Embryonic facial prominence (tissue), 1 donor: ENCODE measurements at regions not wholly inside any gene's neighbourhood (a gene's known extent, or its start where the extent isn't known, plus 50 kb on each side); places are given as distances from the start of the nearest gene placed in this dataset.

Experiments used
- DNase-seq: peaks from one replicate; pipeline ENCODE4 v3.0.0-alpha.2; 2016; ENCODE audit errors: extremely low spot score

DNA sequence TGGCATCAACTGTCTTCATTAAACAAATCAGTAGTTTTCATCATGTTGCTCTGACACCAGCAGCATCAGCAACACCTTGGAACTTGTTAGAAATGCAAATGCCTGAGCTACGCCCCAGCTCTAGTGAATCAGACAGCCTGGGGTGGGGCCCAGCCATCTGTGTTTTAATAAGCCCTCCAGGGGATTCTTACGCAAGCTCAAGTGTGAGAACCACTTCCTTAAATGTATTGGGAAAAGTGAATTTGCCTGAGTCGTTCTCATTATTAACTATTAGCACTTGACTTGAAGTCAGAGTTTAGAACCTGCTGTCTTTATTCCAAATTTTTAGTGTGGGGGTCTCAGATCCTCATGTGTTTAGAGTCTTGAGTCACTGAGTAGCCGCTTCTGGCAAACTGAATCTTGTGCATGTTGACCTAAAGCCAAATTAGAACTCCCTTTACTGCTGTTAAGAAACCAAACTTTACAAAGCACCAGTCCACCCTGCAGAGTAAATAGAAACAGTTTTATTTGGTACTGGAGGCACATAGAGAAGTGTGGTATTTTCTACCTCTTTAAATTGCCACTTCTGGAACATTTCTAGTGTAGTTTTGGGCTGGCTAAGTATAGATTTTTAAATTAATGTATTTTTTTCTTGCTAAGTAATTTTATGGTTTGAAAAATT, 137.4 kb upstream of the COX10 start:
- no peak for DNase-seq

DNA sequence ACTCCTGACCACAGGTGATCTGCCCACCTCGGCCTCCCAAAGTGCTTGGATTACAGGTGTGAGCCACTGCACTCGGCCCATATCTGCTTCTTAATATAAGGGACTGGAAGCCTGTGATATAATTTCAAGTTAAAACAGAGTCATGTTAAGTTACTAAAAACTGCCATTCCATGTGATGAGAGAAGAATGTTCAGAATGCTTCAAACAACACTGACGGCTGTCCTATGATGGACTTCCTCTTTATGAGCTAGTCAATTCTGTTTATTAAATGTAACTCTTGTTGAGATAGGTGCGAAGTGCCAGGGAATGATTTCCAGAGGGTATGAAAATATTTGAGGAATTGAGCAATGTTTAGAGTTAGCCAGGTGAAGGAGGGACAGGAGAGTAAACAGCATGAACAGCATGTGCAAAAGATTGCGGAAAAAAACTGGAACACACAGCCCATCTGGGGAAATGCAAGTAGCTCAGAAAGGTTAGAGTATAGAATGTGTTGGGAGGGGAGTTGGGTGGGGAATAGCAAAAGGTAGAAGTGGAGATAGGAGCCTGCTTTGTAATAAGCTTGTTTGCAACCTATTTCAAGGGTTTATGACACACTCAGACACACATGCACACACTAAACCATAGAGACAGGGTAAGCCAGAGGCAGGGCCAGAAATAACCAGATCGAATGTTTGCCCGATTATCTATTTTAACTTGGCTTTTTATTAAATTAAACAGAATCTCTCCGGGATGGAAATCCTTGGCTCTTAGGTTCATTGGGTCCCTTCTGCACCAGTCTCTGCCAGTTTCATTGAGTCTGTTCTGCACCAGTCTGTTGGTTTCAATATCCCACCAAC, 135.6 kb upstream of the COX10 start:
- DNase-seq = no peak

DNA sequence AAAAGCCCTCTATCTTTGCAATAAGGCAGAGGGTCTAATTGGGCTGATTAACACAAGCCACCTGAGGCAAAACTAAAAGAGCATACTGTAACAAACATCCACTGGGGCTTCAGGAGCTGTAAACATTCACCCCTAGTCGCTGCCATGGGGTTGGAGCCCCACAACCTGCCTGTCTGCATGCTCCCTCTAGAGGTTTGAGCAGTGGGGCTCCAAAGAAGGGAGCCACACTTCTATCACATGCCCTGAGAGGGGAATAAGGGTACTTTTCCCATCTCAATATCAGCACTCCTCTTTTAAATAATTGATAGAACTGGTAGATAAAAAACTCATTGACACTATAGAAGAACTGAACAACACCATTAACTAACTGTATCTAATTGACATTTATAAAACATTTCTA, 130.1 kb upstream of the COX10 start:
- DNase-seq = no peak

DNA sequence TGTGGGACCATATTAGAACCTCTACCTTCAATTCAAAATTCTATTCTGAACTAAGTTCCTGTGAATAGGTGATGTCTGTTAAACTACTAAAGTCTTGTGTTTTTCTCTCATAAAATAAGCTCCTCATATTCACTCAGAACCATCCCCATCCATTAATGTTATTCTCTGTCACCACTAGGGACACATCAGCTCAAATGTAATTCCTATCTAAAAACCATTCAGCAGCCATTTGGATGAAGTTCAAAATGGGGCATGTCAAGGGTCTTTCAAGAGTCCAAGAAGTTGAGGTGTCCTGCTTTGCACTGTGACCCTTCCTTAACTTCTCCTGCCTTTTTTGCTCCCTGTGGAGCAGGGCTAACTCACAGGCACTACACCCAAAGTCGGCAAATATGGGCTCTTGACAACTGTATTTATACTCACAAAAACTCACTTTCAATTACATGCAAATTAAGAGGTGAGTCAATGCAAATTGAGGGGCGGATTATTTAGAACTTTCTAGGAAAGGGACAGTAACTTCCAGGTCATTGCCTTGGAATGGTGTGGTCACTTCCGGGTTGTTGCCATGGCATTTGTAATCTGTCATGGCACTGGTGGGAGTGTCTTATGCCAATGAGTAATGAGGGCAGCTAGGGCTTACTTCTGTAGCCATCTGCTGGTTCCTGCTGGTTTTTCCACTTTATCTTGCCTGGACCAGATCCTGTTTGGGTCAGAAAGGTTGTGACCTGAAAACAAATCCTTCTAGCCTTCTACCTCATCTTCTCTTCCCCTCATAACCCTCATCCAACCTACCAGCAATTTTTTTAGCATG, 128.2 kb upstream of the COX10 start:
- no peak for DNase-seq

DNA sequence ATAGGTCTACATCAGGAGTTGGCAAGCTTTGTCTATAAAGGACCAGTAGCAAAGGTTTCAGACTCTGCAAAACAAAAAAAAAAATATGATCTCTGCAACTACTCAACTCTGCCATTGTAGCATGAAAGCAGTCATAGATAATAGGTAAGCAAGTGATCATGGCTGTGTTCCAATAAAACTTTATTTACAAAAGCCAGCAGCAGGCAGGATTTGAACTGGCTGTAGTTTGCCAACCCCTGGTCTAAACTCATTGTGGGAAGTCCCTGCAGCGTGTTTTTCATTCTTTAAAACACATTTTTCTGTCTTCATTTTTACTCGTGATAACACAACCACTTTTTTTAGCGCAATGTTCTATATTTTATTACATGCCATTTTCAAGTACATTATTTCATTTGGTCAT, 127.5 kb upstream of the COX10 start:
- DNase-seq = no peak

DNA sequence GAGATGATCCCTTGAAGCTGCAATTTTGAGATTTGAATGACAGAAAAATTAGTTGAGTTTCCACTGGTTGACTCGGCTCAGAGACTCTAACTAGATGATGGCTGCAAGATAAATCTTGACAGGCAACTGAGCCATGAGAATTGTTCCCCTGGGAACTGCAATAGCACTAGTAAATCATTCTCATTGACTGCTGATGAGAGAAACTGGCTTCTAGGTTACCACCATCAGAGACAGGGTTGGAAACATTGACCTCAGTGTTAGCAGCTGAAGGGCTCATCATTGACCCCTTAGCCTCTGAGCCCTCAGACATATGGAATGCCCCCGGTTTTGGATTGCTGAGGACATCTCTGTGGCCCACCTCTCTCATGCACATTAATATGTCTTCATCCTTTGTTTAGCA, 125.4 kb upstream of the COX10 start:
- DNase-seq = no peak

DNA sequence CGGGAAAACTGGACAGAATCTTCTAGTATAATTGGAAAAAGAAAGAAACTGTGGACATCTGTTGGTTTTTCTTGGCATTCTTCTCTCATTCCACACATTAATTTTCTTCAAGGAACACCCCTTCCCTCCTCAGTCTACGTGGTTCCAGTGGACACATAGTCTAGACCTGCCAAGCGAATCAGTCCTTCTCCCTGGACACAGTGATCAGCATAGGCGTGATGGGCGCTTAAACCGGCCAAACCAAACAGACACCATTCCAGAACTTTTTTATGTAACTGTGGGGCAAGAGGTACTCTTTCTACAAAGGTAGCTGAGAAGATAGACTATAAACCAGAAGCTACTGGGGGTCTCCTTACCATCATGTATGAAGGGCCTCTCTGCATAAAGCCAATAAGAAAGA, 121.8 kb upstream of the COX10 start:
- DNase-seq = no peak

DNA sequence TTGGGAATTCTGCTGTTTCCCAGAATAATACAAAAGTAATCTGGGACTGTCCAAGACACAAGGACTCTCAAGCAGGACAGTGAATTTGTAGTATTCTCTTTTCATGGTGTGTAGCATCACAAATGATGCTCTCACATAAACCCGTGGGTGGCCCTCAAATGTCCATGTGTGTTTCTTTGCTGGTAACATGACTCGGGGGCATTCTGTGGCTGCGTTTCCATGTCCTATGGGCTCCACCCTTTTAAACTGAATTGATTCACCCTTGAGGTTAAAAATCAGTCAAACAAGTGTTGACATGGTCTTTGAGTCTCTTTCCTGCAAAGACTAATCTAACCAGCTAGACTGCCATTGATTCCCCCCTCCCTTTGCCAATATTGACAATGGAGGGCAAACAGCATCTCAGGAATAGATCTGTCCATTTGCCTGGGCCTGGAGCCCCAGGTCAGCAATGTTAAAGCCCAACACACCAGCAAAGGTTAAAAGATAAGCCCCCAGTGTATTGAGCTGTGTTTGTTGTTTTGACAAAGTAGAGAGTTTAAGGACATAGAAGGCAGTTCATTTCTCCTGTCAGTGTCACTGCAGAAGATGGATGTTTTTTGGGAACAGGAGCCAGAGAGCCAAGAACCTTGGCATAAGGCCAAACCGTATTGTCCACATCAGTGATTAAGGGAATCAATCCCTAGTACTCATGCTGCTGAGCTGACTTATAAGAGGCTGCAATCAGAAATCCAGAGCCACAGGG, 117.1 kb upstream of the COX10 start:
- no peak for DNase-seq

DNA sequence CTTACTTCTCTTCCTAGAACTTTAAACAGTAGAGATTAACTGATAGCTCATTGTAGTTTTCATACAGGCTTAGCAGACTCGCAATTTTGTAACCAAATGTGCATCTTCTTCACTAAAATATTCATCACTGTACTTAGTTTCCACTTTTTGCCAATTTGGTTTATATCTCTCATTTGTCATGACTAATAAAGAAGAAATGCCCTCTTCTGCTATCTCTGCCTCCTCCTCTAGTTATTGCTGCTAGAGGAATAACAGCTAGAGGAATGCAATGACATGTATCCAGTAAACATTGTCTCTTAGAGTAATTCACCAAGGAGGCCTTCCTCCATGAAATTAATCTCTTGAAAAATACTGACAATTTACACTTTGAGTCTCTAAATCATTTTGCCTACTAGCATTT, 115.5 kb upstream of the COX10 start:
- no peak for DNase-seq

DNA sequence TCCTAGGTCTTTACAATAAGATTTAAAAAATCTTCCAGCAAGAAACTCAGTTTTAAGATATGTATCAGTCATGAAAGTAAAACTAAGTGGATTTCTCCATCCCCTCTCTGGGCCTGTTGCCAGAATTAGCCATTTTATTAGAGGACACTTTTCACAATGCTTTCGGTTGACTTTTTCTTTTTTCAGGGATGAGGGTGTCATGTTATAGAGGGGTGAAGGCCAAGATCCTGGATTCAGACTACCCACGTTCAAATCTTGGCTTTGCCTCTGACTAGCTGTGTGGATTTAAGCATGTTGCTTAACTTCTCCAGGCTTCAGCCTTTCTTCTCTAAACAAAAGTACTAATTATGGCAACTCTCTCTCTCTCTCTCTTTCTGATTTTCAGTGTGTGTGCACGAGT, 111.7 kb upstream of the COX10 start:
- no peak for DNase-seq

DNA sequence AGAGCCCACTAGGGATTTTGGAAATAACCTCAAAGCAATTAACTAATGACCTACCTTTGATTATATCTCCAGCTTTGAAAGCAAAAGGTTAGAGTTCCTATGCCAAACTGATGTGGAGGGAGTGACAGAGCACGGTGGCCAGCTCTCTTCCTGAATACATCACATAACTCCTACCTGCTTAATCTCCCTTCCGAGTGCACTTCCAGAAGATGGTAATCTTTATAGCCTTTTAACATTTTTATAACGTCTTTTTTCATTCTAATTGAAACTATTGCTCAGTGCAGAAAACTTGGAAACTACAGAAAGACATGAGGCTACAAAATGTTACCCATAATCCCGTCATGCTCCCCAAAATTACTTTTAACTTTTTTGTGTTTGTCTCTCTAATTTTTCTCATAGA, 110.5 kb upstream of the COX10 start:
- DNase-seq = no peak

DNA sequence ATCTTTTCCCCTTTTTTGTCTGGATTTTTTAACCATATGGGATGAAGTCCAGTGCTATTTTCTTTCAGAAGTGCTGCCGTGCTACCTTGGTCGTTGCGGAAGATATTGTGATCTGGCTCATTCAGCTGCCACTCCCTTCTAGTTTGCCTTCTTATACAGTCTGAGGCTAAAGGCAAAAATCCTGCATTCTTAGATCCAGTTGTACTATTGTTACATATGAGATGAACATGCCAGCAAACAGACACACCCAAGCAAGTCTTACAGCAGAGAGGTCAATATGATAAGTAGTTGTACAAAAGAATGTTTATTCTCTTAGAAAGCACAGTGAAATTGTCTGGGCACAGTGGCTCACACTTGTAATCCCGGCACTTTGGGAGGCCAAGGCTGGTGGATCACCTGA, 108.0 kb upstream of the COX10 start:
- no peak for DNase-seq

DNA sequence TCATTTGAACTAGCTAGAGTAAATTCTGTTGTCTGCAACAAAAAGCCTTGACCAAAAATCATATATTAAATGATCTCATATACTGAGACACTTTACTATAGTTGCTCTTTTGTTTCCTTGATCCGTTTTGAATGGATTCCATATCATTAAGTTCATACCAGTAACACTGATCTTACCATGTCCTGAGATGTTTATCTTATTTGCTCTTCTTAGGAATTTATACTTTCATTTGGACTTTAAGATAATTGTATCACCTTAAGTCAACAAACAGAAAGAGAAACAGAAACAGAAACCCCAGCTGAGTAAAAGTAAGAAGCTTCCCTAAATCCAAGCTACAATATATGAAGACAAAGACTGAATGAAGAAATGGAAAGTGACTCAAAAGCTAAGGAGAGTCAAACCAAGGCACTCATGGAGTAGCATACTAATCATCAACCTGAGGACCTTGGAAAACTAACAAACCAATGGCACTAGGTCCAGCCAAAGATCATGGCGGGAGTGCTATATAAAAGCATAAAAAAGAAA, 106.5 kb upstream of the COX10 start:
- no peak for DNase-seq

DNA sequence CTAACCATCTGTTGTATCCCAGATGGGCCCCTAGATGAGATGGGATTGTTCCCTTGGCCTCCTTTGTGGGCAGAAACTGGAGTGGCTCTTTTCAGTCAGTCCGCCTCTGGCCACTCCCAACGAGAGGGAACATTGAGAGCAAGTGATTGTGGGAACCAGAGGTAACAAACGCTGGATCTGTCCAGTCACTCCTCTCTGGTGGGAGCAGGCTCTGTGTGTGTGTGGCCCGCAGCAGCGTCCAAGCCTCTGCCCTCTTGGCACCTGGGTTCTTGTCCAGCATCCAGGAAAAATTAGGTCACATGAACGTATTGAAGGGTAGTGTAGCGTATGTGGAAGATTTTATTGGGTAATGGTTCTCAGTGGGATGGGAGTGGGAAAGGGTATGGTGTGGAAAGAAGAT, 101.9 kb upstream of the COX10 start:
- DNase-seq = no peak

DNA sequence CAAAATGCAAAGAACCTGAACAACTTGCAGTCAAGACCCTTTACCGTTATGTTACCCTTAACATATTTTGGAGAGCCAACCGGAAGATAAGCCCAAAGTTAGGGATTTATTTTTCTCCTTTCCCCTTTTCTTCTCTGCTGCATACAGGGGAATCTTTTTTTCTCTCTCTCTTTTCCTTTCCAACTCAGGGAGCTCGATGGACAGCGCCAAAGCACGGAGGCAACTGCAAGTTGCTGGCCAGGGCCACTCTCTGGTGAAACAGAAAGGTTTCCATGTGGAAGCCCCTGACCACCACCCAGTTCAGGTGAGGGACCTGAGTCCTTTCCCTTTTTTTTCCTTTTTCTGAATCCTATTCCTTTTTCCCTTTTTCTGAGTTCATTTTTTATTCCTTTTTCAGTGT, 98.8 kb upstream of the COX10 start:
- no peak for DNase-seq

DNA sequence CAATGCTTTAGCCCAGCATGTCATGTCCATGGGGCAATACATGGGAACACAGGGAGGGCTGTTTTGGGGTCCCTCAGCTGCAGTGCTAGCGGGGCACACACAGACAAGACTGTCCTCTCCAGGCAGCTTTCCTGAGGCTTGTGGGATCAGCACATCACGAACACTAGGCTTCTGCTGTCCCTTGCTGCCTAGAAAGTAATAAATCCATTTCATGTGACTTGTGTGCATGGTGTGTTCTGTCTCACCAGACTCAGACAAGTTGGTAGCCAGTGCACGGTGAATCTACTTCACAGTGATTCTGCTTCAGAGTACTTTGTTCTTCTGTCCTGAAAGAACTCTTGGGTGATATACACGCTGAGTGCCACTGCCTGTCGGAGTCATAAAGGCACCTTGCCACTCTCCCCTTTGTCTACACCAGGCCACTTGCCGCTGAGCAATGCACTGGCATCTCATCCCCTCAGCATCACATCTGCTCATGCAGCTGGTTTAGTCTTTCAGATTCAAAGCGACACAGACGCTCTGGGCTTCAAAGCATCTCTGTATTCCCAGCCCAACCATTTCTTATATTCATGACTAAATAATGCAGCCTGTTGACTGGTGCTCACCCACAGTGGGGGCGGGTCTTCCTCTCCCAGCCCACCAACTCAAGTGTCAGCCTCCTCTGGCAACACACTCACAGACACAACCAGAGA, 95.2 kb upstream of the COX10 start:
- no peak for DNase-seq

DNA sequence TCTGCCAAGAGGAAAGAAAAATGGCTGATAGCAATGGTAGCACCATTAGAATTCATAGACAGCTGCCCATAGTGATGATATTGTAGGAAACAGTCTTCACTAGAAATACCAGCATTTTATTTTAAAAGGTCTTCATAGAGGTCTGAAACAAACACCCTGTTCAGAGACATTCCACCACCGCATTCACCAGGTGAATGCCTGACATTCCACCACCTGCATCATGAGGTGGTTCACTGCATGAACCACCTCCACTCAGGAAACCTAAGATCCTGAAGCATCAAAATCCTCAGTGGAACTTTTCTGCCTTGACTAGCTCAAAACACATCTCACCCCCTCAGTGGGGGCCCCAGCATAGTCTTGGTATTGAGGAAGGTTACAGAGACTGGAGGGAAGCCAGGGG, 91.5 kb upstream of the COX10 start:
- no peak for DNase-seq

DNA sequence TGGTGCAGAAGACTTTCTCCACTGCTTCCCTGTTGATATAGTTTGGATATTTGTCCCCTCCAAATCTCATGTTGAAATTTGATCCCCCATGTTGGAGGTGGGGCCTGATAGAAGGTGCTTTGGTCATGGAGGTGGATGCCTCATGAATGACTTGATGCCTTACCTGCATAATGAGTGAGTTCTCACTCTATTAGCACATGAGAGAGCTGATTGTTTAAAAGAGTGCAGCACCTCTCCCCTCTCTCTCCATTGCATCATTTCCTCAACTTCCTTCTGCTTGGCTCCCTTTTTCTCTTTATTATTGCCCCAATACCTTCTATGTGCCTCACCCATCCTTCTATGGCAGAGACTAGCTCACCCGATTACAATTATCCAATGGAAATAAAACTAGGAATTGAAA, 90.8 kb upstream of the COX10 start:
- no peak for DNase-seq

DNA sequence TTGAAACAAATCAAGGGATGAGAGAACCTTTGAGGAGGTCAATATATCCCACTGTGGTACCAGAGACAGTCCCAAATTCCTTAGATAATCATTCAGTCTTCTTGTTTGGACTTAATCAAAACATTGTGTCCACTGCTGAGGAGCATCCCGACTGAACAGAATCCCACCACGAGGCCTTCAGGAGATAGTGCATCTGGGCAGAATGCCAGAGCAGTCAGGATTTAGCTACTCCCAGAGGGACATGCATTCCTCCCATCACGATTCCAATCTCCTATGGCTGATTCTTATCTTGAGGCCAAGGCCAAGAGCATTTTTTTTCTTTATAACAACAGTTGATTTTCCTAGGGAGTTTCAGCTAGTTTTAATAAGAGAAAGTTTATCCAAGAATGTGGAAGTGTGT, 87.4 kb upstream of the COX10 start:
- no peak for DNase-seq

DNA sequence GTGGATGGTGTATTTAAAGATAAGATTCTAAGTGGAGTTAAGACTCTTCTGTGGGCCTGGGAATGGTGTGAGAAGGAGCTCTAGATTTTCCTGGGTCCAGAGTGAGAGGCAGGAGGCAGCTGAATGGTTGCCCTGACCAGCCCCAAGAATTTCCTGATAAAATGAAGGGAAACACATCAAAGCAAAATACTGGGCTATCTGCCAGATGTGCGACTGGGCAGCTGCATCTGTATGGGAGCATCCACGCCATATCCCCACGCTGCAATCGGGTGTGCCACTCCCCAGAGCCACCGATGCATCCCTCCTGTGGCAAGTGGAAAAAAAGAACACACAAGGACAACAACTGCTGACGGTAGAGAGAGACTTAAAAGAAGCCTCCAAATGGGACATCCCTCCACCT, 84.3 kb upstream of the COX10 start:
- DNase-seq = no peak

DNA sequence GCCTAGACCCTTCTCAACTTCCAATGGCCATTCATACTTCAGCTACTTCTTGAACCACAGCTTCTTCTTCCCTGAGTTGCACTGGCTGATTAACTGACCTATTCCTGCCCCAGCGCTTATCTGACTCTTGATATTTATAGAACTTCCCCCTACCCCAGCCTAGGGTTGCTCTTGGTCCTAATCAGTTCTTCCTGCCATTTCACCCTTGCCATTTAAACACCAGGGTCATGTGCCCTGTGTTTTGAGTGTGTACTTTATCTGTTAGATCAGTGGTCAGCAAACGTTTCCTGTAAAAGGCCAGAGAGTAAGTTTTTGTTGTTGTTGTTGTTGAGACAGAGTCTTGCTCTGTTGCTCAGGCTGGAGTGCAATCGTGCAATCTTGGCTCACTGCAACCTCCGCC, 82.4 kb upstream of the COX10 start:
- no peak for DNase-seq
